ENCODE measurements at regions not wholly inside any gene's neighbourhood (a gene's known extent, or its start where the extent isn't known, plus 50 kb on each side); places are given as distances from the start of the nearest gene placed in this dataset.
"Not testable (repeated sequence)": the region's sequence is repeated elsewhere in the genome, so short reads cannot be mapped to it uniquely, and the experiment has no call there.

DNA sequence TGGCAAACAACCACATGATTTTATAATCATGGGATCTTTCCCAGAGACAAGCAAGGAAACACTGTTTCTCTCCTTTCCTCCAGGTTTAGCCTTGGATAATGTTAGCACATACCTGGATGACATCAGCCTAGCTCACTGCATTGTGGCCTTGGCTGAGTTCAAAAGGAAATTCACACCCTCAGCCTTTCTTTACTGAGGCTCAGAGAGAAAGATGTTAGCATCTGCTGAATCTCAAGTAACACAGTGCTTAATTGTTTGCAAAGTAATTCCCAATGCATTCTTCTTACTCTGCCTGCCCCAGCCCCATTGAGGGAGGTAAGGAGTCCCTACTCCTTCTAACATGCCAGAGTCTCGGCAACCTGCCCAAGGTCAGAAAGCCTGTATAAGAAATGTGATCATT, 432.2 kb upstream of the LMCD1 start:
- H3K27me3 ChIP-seq (ENCODE audit: control insufficient read depth, insufficient read depth, low read length), result no peaks in the 10 kb centered on the region
- FAIRE-seq (no peak), DNase-seq (ENCODE audit: low read depth) (peak; percentile 15)
- TF ChIP-seq, protein P1, sequence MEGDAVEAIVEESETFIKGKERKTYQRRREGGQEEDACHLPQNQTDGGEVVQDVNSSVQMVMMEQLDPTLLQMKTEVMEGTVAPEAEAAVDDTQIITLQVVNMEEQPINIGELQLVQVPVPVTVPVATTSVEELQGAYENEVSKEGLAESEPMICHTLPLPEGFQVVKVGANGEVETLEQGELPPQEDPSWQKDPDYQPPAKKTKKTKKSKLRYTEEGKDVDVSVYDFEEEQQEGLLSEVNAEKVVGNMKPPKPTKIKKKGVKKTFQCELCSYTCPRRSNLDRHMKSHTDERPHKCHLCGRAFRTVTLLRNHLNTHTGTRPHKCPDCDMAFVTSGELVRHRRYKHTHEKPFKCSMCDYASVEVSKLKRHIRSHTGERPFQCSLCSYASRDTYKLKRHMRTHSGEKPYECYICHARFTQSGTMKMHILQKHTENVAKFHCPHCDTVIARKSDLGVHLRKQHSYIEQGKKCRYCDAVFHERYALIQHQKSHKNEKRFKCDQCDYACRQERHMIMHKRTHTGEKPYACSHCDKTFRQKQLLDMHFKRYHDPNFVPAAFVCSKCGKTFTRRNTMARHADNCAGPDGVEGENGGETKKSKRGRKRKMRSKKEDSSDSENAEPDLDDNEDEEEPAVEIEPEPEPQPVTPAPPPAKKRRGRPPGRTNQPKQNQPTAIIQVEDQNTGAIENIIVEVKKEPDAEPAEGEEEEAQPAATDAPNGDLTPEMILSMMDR (IDR thresholded peaks at IDR 0.05; ENCODE audit: insufficient read depth, low read length, severe bottlenecking), result no peak
- no peaks in the 10 kb centered on the region for H3K36me3 ChIP-seq (ENCODE audit: control insufficient read depth, insufficient read depth, low read length)
- H3K4me3 ChIP-seq (ENCODE audit: low read depth, low read length), result no peak overlapping the region

DNA sequence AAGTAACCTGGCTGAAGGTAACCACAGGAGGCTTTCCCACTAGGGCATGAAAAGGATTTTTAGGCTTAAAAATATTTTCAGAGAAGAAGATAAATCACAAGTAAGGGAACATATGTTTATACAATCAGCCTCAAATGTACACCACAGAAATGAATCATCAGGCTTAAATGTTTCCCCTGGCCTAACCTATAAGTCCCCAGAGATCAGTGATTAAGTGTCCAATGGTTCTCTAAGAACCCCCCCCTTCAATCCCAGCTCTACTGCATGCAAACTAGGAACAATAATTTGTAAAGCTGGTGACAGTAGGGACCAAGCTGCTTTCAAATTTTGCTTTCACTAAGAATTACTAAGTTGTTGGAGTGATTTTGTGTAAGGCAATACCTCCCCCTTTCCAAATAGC, 431.6 kb upstream of the LMCD1 start:
- no peaks in the 10 kb centered on the region for H3K36me3 ChIP-seq (ENCODE audit: control insufficient read depth, insufficient read depth, low read length)
- H3K4me3 ChIP-seq (ENCODE audit: low read depth, low read length), result no peak overlapping the region
- H3K27me3 ChIP-seq (ENCODE audit: control insufficient read depth, insufficient read depth, low read length), result no peaks in the 10 kb centered on the region
- DNase-seq (ENCODE audit: low read depth) (no peak), FAIRE-seq (no peak)
- TF ChIP-seq, protein P1 (IDR thresholded peaks at IDR 0.05; ENCODE audit: insufficient read depth, low read length, severe bottlenecking), result no peak

DNA sequence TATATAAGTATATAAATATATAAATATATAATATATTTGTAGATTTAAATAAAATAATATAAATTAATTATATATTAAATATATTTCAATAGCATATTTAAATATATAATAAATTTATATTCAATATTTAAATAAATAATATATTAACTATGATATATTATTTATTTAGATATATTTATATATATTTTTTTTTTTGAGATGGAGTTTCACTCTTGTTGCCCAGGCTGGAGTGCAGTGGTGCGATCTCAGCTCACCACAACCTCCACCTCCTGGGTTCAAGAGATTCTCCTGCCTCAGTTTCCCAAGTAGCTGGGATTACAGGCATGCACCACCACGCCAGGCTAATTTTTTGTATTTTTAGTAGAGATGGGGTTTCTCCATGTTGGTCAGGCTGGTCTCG, 426.9 kb upstream of the LMCD1 start:
- not testable (repeated sequence) for DNase-seq (ENCODE audit: low read depth); H3K4me3 ChIP-seq (ENCODE audit: low read depth, low read length); H3K36me3 ChIP-seq (ENCODE audit: control insufficient read depth, insufficient read depth, low read length); FAIRE-seq; H3K27me3 ChIP-seq (ENCODE audit: control insufficient read depth, insufficient read depth, low read length)

DNA sequence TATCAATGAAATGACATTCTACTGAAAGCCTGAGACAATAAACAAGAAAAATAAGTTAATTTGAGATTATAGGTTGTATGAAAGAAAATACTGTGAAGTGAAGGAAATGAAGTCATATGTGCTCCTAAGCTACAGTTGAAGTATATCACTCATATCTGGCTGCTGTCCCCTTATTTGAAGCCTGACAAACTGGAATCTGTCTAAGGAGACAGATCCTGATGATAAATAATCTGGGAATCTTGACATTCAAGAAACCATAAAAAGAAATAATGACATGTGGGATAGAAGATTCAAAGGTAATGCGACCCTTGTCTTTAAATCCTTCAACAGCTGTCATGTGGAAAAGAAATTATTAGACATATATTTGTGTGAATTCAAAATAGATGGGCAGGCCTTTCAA, 424.5 kb upstream of the LMCD1 start:
- TF ChIP-seq, protein P1 (IDR thresholded peaks at IDR 0.05; ENCODE audit: insufficient read depth, low read length, severe bottlenecking), result no peak
- FAIRE-seq, result no peak

DNA sequence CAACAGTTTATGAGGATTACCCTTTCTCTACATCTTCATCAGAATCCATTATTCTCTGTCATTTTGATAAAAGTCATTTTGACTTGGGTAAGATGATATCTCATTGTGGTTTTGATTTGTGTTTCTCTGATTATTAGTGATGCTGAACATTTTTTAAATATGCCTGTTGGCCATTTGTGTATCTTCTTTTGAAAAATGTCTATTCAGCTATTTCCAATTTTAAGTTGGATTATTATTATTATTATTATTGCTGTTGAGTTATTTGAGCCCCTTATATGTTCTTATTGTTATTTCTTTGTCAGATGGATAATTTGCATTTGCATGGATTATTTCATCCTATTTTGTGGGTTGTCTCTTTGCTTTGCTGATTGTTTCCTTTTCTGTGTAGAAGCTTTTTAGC, 421.2 kb upstream of the LMCD1 start:
- DNase-seq (ENCODE audit: low read depth) (no peak), FAIRE-seq (no peak)
- TF ChIP-seq, protein P1 (IDR thresholded peaks at IDR 0.05; ENCODE audit: insufficient read depth, low read length, severe bottlenecking), result no peak
- no peaks in the 10 kb centered on the region for H3K36me3 ChIP-seq (ENCODE audit: control insufficient read depth, insufficient read depth, low read length)
- no peak overlapping the region for H3K4me3 ChIP-seq (ENCODE audit: low read depth, low read length)
- H3K27me3 ChIP-seq (ENCODE audit: control insufficient read depth, insufficient read depth, low read length), result no peaks in the 10 kb centered on the region

More for the DNA sequence above, 424.5 kb upstream of the LMCD1 start:
- no peak for DNase-seq (ENCODE audit: low read depth)
- no peak overlapping the region for H3K4me3 ChIP-seq (ENCODE audit: low read depth, low read length)
- no peaks in the 10 kb centered on the region for H3K27me3 ChIP-seq (ENCODE audit: control insufficient read depth, insufficient read depth, low read length)
- no peaks in the 10 kb centered on the region for H3K36me3 ChIP-seq (ENCODE audit: control insufficient read depth, insufficient read depth, low read length)

DNA sequence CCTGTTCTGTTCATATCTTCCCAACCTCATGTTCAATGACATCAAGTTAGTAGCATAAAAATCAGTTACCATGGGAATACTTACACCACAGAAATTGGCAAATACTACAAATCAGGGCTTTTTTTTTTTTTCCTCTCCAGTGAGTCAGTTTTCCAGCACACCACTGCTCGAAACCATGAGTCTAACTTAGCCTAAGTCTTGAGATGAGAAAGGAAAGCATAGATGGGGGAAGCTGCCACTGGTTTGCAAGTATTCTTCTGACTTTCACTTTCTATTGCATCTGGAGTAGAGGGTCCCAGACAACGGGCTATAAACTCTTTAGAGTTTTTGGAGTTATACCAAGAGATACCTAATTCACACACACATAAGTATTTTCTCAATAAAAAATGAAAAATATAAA, 416.1 kb upstream of the LMCD1 start:
- DNase-seq (ENCODE audit: low read depth) (no peak), FAIRE-seq (no peak)
- Histone ChIP-seq H3K27me3 (ENCODE audit: control insufficient read depth, insufficient read depth, low read length) (no peaks in the 10 kb centered on the region), H3K4me3 (ENCODE audit: low read depth, low read length) (no peak overlapping the region), H3K36me3 (ENCODE audit: control insufficient read depth, insufficient read depth, low read length) (no peaks in the 10 kb centered on the region)
- TF ChIP-seq, protein P1 (IDR thresholded peaks at IDR 0.05; ENCODE audit: insufficient read depth, low read length, severe bottlenecking), result no peak

Measured in bronchial epithelial cell (primary cell).